HG02981 (cell line): ENCODE measurements at regions not wholly inside any gene's neighbourhood (a gene's known extent, or its start where the extent isn't known, plus 50 kb on each side); places are given as distances from the start of the nearest gene placed in this dataset.

Source experiments
- ATAC-seq: cut with Tn5 transposase; IDR thresholded peaks from one replicate; pipeline ENCODE4 v1.9.1; 2021; ENCODE audit warnings: mild to moderate bottlenecking, moderate library complexity; ENCODE audit not compliant: unreplicated experiment

DNA sequence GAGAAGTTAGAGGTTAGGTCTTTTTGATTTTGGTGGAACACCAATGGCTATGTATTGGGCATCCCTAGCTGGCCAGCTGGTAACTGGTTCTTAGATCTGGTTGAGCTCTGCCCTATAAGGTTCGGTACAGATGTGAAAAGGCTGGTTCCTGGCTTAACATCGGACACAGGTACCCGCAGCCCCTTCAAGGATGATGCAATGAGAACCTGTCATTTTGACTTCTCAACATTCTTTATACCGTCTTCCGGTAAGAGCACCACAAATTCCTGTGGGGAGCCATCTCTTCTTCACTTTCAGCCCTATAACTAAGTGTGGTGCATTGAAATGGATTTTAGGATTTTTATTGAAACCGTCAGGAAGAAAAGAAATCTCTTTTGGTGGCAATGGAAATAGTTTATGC, 222.8 kb downstream of the ADAMTS9 start:
- no peak for ATAC-seq

DNA sequence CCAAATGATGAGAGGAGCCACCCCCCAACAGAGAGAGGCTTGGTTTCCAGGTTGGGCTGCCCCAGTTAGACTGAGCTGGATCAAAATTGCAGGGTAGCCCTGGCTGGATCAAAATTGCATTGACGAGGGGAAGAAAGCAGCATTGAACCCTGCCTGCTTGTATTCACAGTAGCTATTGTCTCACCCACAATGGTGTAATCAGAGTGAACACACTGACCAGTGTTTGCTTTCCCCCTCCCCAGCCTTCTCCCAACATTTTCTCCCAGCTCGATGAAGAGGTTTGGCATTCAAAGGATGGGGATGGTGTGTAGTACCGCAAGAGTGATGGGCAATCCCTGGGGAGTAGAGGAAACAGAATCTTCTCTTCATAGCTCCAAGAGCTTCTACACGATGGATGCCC, 223.8 kb downstream of the ADAMTS9 start:
- no peak for ATAC-seq

DNA sequence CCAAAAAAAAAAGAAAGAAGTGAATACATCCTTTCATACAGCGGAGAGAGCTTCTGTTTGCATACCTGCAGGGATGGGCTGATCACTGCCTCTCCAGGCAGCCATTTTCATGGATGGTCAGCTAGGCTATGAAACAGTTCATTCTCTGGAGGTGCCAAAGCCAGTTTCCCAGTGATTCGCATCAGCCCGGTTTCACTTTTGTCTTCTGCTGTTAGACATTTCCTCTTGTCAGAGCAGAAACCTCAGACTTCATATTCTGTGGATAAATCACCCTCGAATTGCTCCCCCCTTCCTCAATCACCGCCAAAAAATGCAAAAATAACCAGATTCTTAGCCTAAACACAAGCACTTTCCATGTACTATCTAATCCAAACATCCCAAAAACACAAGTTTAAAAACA, 225.6 kb downstream of the ADAMTS9 start:
- no peak for ATAC-seq

DNA sequence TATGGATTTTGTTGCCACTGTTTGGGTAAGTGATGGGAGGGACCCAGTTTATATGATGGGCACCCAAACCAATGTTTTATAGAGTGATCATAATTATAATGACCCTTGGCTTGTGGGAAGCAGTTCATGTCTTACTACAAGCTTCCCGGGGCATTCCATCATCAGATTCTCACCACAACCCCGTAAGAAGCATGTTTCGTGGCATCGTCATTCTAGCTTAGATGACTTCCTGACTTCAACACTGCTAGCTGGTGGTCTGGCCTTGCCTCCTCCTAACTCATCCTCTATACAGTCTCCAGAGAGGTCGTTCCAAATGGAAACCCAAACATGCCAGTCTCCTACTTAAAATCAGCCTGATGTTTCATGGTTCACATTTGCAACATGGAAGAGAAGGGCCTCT, 226.9 kb downstream of the ADAMTS9 start:
- no peak for ATAC-seq

DNA sequence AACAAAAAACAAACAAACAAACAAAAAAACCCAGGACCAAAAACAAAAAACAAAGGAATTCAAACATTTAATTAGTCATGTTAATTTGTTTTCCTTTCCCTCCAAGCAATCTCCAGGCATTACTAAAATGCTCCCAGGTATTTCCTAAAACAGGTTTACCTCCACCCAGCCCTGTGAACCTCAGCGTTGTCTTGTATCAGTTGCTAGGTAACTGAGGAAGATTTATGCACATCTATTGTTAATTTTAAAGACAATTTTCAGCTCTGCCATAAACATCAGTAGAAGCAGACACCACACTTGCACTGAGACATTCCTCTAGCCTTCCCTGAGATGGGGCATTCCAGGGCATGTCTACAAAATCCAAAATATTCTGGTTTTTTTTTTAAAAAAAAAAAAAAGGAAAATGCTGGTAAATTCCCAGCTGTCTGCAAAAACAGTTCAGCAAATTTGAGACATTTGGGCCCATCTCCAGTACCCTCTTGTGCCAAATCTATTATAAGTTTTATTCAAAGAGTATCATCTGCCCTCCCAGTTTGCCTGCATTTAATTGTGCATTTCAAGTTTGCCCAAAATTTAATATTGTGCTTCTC, 227.6 kb downstream of the ADAMTS9 start:
- ATAC-seq = no peak

DNA sequence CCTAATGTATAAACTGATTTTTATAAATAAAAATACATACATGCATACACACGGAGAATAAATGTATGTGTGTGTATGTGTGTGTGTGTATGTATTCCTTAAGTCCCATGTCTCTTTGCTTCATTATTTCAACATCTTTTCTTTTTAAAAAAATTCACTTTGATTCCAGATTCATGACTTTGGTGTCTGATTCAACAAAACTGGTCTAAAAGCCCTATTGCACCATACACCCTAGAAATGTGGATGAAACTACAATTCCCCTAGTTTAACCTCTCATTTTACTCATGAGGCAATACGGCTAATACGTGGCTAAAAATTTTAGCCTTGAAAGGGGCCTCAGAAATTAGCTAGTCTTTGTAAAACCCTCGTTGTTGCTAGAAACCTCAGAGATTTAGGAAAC, 228.1 kb downstream of the ADAMTS9 start:
- ATAC-seq = no peak

DNA sequence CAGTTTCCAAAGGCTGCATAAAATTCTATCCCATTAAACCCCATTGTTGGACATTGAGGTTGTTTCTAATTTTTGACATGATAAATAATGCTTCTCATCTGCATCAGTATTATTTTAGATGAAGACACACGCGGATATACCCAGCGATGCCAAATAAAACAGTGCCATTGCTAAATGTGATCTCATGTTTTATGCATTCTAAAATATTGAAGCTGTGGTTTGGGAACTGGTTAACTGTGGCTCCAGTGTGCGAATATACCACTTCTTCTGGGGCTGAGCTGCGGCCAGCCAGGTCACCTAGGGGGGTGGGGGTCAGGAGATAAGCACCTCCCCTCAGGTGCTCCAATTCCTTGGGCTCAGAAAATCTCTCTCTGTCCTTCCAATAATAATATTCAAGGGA, 230.0 kb downstream of the ADAMTS9 start:
- no peak for ATAC-seq

DNA sequence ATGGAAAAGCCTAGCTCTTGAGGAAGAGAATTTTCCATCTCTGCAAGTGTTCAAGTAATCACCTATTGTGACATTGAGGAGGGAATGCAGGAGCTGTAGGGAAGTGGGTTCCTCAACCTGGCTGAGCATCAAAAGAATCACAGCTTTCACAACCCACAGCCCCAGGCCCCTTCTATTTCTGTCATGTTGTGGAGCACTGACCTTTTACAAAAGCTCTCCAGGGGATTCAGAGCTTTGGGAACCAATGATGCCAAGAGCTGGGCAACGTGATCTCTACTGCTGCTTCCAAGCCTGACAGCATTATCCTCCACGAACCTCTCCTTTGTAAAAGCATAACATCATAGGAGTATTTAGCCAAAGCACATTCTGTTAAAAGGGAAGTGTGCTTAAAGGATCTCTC, 231.1 kb downstream of the ADAMTS9 start:
- no peak for ATAC-seq

DNA sequence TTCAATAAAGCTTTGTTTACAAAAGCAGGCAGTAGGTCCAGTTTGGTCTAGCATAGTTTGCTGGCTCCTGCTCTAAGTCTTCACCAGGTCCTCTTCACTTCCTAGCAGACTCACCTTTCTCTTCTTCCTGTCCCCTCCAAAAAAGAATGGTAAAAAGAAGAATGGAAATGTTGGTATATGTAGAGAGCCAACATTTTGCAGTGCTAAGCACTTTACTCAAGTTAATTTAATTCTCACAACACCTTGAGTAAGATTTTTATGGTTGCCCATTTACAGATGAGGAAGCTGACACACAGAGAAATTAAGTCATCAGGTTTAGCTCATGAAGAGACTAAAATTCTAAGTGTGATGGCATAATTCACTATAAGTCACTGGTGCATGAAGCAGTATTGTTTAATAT, 230.1 kb upstream of the PRICKLE2 start:
- ATAC-seq = no peak

DNA sequence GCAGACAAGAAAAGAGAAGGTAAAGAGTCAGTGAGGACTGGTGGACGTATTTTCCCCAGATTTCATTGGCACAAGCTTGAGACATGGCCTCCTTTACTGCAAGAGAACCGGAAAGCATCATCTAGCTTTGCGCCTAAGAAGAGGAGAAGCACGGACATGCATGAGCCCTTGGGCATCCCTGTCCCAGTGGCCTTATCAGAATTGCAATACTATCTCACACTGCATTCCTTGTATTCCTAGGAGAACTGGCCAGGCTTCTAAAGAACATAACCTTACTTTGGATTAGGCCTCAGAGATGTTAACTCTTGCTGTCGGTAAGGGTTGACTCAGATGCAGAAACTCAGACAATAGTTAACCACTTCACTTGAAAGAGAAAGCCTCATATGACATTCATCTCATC, 229.5 kb upstream of the PRICKLE2 start:
- no peak for ATAC-seq

DNA sequence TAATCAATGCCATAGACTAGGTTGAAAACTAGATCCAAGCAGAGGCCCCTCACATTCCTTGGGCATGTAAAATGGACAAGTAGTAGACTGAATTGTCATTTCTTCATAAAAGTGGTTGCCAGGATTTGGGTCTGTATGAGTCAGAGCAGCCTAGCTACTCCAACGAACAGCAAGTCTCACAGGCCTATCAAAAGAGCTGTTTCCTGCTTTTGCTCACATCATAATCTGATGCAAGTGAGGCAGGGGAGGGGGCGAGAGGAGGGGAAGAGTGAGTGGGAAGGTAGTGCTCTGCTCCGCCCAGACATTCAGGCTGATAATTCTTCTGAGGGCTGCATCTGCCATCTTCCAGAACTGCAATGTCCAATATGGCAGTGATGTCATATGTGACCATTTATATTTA, 228.9 kb upstream of the PRICKLE2 start:
- ATAC-seq = no peak

DNA sequence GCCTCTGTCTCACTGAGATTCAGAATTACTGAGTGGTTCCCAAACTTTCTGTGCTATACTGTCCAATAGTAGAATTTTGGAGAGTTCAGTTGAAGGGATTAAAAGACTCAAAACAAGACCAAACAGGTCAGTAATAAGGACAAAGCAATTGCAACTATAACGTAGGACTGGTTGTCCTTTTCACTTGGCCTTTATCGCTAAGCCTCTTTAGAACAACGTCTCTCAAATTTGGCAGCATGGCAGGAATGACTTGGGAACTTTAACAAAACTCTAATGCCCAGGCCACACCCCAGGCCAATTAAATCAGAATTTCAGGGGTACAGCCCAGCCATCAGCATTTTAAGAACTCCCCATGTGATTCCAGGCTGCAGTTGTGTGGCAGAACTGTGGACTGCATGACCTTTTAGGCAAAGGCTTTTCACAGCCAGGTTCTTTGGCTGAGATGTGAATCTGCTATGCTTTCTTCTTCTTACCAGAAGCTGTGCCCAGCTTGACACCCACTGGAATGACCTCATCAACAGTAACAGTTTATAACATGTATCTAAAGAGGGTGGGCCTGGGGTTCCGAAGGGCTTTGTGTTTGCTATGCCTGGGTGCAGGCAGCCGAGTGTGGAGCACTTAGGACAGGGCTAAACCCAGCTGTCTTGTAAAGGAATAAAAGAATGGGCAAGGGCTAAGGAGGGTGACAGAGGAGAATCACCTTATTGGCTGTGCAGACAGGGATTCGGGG, 226.2 kb upstream of the PRICKLE2 start:
- no peak for ATAC-seq

DNA sequence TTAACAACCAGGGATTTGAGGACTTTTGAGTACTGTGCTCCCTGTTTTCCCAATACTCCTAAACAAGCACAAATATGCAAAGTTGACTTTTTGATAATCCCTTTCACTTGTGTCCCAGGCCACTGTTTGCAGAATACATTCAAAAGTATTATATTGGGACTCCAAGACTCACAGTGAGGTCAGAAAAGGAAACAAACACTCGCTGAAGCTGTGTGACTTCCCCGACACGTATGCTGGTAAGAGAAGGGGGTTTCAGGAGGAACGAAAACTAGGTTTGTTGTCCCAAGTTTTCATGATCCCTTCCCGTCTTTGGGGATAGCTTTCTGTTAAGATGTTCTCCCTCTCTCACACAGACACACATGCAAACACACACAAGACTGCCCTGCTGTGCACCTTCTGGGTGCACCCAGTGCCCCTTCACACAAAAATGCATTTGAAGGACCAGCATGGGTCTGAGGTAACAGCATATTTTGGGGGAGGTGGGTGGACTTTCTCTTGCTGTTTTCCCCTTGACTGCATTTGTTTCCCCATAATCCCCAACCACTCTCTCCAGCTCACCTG, 225.2 kb upstream of the PRICKLE2 start:
- no peak for ATAC-seq

DNA sequence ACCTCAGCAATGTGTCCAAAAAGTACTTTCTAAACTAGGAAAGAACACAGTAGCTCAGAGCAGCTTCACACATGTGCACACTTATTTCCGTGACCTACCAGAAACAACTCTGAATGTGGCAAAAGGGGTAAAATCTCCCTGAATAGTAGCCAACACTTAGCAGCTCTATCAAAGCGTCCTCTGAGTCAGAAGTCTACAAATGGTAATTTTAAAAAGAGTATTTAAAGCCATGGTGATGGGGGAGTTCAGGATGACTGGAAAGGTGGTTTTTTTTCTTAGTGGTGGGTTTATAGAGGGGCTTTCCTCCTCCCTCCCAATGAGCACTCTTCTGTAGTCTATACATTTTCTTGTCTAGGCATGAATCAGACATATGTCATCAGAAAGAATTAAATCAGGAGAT, 223.8 kb upstream of the PRICKLE2 start:
- ATAC-seq = peak; percentile 49

DNA sequence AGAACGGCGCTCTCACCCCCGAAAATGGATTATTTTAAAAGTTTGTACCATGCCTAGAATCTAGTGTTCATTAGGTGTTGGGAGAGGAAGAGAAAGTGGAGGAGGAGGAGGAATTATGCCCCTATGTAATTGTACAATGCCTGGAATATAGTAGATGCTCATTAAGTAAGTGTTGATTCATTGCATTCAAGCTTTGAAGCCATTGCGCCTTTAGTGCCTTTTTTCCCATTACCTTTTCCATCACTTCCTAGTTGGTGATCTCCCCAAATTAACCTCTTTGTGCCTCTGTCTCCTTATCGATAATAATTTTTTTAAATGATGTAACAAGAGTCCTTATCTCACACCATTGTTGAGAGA, 220.7 kb upstream of the PRICKLE2 start:
- no peak for ATAC-seq

DNA sequence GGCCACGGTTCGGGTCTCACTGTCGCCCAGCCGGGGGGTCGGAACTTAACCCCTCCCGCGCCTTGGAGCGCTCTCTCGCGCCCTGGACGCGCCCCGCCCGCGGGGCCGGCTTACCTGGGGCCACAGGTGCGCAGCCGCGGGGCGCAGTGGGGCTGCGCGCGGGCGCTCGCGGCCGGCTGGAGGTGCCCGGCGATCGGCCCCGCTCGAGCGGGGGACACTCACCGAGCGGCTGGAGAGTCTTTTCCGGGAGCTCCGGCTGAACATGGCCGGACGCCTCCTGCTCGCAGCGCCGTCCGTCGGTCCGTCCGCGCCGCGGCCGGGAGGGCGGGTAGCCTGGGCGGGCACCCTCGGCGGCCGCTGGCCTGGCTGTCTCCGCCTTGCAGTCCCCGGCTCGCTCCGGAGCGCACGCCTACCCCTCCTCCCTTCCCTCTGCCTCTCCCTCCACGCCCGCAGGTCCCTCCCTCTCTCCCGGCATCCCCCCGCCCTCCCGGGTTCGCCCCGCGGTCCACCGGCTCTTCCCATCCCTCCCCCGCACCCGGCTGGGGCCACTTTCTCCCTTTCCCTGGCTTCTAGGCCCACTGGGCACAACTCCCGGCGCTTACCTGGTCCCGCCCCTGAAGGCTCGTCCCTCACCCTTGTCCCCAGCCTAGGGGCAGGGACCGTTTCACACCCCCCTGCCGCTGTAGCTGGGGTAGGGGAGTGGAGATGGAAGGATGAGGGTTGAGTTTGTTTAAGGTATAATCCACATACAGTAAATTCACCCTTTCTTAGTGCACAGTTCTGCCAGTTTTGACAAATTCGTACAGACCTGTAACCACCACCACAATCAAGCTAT, 220.1 kb upstream of the PRICKLE2 start:
- ATAC-seq = no peak

DNA sequence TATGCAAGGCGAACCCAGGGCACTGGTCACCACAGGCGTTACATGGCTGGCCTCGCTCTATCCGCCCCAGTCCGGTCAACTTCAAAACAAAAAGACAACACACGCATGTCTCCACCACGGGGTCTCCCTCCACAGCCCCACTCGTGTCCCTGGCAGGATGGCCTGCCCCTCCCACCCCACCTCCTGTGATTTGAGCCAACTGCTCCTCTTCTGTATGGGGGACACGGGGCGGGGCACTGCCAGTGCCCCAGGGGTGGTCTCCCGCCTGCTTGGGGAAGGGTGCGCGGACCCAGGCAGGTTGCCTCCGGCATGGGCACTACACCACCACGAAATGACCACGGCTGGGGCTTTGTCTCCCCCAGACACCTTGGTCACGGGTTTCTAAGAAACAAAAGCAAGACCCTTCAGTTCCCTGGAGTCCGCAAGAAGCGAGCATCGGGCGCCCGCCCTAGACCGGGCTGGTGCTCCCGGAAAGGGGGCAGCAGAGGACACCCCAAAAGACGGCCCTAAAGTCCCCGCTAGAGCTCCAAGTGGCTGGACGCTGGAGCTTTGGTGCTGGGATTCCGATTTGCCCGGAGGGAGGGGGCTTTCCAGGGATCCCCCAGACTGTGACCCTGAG, 219.3 kb upstream of the PRICKLE2 start:
- ATAC-seq = no peak

DNA sequence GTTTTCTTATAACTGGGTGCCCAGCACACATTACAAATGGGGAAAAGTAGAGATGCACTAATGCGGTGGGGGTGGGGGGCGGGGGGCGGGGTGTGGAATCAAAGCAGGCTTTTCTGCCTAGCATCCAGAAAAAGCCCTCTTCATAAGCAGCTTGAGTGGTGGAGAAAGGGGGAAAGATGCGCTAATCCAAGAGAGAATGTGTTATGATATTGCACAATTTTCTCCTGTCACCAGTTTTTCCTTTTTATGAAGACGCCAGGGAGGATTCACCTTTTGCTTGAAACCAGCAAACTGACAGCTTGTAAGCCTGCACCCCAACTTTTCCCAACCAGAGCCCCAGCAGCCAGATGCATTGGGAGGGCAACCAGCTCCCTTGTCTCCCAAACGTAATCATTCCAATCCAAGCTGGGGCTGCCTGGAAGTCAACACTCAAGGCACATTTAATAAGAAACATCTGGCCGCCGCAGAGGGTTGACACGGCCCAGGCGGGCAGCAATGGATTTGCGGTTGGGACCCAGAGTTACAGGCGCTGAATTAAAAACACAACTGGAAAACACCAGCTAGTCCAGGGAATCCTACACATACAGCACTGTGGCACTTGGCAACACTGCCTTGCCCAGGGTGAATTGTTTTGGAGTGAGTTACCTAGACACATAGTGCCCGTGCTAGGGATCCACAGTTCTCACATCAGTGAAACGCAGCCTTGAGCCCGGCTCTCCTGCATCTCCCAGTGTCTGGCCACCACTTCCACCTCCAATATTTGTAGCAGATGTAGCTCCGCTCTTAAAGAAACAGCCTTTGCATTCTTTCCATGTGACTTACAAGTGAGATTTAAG, 218.5 kb upstream of the PRICKLE2 start:
- ATAC-seq = no peak

DNA sequence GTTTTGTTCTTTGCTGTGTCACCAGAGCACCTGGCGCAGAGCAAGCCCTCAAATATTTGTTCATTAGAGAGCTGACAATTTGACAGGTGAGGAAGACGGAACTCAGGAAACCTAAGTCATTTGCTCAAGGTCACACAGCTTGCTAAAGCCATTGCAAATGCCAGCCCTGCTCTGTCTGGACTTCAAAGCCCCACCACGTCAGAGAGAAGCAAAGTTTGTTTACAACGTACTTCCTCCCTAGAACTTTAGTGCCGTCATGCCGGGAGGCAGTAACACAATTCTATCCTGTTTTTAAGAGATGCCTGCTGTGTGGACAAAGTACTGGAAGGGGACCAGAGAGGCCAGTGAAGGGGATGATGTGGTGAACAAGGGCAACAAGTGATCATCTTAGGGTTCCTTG, 216.6 kb upstream of the PRICKLE2 start:
- ATAC-seq = no peak

DNA sequence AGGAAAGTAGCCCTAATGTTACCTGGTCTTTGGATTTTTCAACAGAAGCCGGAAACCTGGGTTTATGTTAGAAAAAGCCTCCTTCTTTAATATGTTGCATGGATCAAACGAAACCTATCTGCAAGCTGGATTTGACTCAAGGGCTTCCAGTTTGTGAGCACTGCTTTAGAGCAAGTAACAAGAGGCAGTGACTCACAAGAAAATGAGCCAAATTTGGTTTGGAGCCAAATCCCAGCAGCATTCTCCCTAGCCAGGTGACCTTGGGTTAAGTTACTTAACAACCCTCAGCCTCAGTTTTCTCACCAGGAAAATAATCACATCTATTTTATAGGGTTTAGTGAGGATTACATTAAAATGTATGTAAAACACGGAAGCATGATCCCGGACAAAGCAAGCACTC, 215.2 kb upstream of the PRICKLE2 start:
- ATAC-seq = no peak

DNA sequence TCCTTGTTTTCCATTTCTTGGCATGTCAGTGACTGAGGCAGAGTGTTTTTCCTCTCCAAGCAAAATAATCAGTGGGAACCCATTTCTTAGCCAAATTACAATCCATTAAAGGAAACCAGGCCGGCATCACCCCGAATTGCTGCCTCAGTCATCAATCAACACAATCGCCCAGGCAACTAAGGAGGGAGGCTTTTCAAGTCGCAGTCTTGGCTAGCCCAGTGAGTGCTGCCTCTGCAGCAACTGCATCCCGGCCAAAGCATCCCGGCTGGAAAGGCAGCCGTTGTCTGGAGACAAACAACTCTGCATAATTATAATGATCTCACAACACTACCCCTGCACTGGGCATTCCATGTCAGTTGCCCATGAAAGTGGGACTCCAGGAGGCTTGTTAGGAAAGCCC, 213.5 kb upstream of the PRICKLE2 start:
- ATAC-seq = no peak
